ENCODE measurements at regions not wholly inside any gene's neighbourhood (a gene's known extent, or its start where the extent isn't known, plus 50 kb on each side); places are given as distances from the start of the nearest gene placed in this dataset.

DNA sequence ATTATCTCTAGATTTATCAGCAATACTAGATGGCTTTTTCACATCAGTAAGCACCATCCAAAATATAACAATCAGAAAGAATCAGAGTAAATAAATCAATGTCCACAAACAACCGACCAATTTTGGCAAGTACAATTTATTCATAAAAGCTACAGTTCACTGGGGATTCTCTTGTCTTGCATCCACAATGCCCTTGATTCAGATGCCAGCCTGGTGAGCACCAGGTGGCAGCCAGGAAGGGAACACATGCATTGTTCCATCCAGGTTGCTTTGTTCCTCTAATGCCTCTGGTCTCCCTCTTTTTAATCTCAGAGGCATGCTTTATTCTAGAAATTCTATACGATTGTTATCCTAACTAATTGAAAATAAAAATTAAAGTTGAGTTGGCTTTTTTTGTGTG is 242.1 kb upstream of the KIRREL3 start:
- H3K4me1 Mint-ChIP-seq (ENCODE audit: low read depth), result no peaks in the 10 kb centered on the region
- CTCF ChIA-PET, result no interaction called here
- intact Hi-C loops (cut with micrococcal nuclease), result no loop called here
- H3K27me3 Mint-ChIP-seq (ENCODE audit: low read depth), result no peaks in the 10 kb centered on the region
- no peaks in the 10 kb centered on the region for H3K36me3 Mint-ChIP-seq (ENCODE audit: low read depth)
- no peak for DNase-seq
- H3K4me3 Mint-ChIP-seq, result no peak overlapping the region
- H3K9me3 Mint-ChIP-seq, result no peaks in the 10 kb centered on the region
- no peak overlapping the region for H3K27ac Mint-ChIP-seq

DNA sequence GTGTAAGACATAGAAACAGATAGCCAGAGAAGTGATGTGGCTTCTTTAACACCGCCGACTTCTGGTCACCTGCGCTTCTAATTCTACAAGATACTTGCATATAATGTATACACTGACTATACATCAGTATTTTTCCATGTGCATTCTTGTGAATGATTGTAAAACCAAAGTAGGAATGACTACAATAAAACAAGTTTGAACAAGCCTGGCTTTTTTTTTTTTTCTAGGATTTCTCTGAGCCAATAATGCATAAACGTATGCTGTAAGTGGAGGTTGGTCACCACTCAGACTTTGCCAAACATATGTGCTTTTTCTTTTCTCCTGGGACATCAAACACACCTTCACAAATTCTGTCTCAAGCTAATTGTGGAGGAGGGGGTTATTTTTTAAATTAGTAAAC is 237.8 kb upstream of the KIRREL3 start:
- CTCF ChIA-PET, result no interaction called here
- no peaks in the 10 kb centered on the region for H3K4me1 Mint-ChIP-seq (ENCODE audit: low read depth)
- no peak for DNase-seq
- no peaks in the 10 kb centered on the region for H3K27me3 Mint-ChIP-seq (ENCODE audit: low read depth)
- no peaks in the 10 kb centered on the region for H3K9me3 Mint-ChIP-seq
- intact Hi-C loops (cut with micrococcal nuclease), result no loop called here
- no peak overlapping the region for H3K4me3 Mint-ChIP-seq
- no peaks in the 10 kb centered on the region for H3K36me3 Mint-ChIP-seq (ENCODE audit: low read depth)
- H3K27ac Mint-ChIP-seq, result no peak overlapping the region

DNA sequence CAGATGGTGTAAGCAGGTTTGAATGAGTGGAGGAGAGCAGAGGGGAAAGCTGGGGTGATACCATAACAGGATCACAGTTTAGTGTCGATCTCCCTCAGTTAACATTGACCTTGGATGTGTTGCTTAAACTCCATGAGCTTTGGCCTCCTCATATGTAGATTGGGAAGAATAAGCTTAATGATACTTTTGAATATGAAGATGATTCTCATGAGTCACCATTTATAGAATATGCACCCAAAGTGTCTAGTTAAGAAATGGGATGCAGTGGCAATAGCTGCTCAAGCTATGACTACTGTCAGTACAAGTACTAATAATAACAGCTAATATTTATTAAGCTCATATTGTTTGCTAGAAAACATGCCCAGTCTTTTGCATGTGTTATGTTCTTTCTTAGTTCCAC is 236.2 kb upstream of the KIRREL3 start:
- Mint-ChIP-seq H3K4me1 (ENCODE audit: low read depth) (no peaks in the 10 kb centered on the region), H3K27me3 (ENCODE audit: low read depth) (no peaks in the 10 kb centered on the region), H3K9me3 (no peaks in the 10 kb centered on the region), H3K27ac (no peak overlapping the region), H3K4me3 (no peak overlapping the region), H3K36me3 (ENCODE audit: low read depth) (no peaks in the 10 kb centered on the region)
- CTCF ChIA-PET, result no interaction called here
- DNase-seq, result no peak
- intact Hi-C loops (cut with micrococcal nuclease), result no loop called here

DNA sequence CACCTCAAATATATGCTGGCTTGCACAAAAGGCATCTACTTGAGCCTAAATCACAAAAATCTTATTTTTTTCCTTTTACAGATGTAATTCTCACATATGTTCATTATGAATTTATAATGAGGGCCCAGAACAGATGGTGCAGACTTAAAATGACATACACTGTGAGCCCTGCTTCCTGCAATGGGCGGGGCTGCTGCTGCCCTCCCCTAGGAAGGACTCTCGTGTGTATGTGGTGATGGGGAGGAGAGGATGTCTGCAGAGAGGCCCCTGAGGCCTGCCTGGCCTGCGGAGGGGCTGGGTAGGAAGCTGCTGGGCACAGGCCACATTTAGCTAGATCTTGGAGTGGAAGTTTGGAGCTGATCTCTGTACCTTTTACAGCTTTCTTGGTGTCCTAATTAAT is 233.4 kb upstream of the KIRREL3 start:
- no peaks in the 10 kb centered on the region for H3K27me3 Mint-ChIP-seq (ENCODE audit: low read depth)

DNA sequence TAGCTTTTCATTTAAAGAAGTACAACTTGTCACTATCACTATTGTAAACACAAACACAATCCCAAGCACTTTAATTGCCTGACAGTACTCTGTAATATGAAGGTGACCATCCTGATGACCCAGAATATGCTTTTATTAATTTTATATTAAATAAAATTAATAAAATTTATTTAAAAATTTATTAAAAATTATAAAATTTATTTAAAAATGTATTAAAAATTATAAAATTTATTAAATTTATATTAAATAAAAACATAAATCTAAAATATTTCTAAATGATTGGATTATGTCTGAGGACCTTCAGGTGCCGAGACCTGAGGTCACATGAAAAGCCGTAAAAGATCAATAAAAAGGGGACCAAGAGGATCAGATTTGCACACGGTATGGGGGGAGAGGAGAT is 229.8 kb upstream of the KIRREL3 start:
- Mint-ChIP-seq H3K4me3 (no peak overlapping the region), H3K36me3 (ENCODE audit: low read depth) (no peaks in the 10 kb centered on the region), H3K27ac (no peak overlapping the region)

More for the DNA sequence above, 233.4 kb upstream of the KIRREL3 start:
- Mint-ChIP-seq H3K4me1 (ENCODE audit: low read depth) (no peaks in the 10 kb centered on the region), H3K27ac (no peak overlapping the region), H3K9me3 (no peaks in the 10 kb centered on the region), H3K36me3 (ENCODE audit: low read depth) (no peaks in the 10 kb centered on the region), H3K4me3 (no peak overlapping the region)
- CTCF ChIA-PET, result no interaction called here
- no peak for DNase-seq
- intact Hi-C loops (cut with micrococcal nuclease), result no loop called here

DNA sequence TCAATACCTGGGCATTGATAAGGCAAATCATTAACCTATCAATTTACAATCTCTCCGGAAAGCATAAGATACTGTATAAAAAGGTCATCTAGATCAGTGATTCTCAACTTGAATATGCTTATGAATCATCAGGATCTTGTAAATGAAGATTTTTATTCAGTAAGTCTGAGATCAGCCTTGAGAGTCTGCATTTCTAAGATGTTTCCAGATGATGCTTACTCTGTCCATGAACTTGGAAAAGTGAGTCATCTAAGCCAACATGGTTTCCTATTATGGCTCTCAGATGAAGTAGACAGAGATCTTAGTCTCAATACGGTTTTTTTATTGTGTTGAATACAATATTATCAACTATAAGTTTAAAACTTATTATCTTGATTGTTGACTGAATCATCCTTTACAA is 226.4 kb upstream of the KIRREL3 start:
- H3K9me3 Mint-ChIP-seq, result no peaks in the 10 kb centered on the region
- H3K4me3 Mint-ChIP-seq, result no peak overlapping the region
- no peak for DNase-seq
- no peaks in the 10 kb centered on the region for H3K36me3 Mint-ChIP-seq (ENCODE audit: low read depth)
- no peaks in the 10 kb centered on the region for H3K27me3 Mint-ChIP-seq (ENCODE audit: low read depth)
- intact Hi-C loops (cut with micrococcal nuclease), result no loop called here
- no peaks in the 10 kb centered on the region for H3K4me1 Mint-ChIP-seq (ENCODE audit: low read depth)
- CTCF ChIA-PET, result interaction anchor here (0.6 kb wide), 1 partner anchor 520 kb away, joined by 3 read pairs; no protein-coding TSS in a partner anchor
- no peak overlapping the region for H3K27ac Mint-ChIP-seq

More for the DNA sequence above, 229.8 kb upstream of the KIRREL3 start:
- H3K27me3 Mint-ChIP-seq (ENCODE audit: low read depth), result no peaks in the 10 kb centered on the region
- no peaks in the 10 kb centered on the region for H3K9me3 Mint-ChIP-seq
- CTCF ChIA-PET, result no interaction called here
- intact Hi-C loops (cut with micrococcal nuclease), result no loop called here
- no peak for DNase-seq
- H3K4me1 Mint-ChIP-seq (ENCODE audit: low read depth), result no peaks in the 10 kb centered on the region

DNA sequence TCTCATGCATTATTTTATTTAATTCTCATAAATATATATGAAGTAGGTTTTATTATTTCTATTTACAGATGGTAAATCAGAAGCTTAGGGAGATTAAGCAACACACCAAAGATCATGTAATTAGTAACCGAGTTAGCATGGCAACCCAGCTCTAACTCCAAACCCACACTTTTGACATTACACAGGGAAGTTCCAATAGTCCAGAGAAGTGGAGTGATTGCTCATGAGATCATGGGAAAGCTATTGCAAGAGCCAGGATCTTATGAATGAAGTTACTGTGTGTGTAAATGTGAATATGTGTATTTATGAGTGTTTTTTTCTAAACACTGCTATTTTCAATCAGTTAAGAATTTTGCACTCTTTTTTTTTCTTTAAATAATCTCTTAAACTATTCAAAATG is 225.8 kb upstream of the KIRREL3 start:
- no peaks in the 10 kb centered on the region for H3K9me3 Mint-ChIP-seq
- no peaks in the 10 kb centered on the region for H3K4me1 Mint-ChIP-seq (ENCODE audit: low read depth)
- intact Hi-C loops (cut with micrococcal nuclease), result no loop called here
- no peak overlapping the region for H3K27ac Mint-ChIP-seq
- no peak for DNase-seq
- no peaks in the 10 kb centered on the region for H3K36me3 Mint-ChIP-seq (ENCODE audit: low read depth)
- no peaks in the 10 kb centered on the region for H3K27me3 Mint-ChIP-seq (ENCODE audit: low read depth)
- CTCF ChIA-PET, result interaction anchor here (0.6 kb wide), 1 partner anchor 520 kb away, joined by 3 read pairs; no protein-coding TSS in a partner anchor
- H3K4me3 Mint-ChIP-seq, result no peak overlapping the region

DNA sequence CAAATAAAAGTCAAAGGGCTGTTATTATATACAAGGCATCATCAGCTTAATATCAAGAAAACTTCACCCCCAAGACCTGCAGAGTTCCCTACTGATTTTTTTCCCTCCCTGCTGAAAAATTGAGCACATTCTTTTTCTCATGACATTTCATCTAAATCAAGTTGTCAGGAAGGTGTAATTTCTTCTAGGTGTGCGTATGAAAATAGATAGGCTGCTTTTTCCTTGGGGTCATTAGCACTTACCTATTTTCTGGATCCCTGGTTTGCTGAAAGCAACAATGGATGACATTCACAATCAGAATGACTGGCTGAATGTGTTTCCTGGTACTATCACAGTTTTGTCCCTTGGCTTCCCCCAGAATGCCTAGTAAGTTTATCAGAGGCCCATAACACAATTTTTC is 225.0 kb upstream of the KIRREL3 start:
- DNase-seq, result no peak
- Mint-ChIP-seq H3K9me3 (no peaks in the 10 kb centered on the region), H3K27ac (no peak overlapping the region), H3K27me3 (ENCODE audit: low read depth) (no peaks in the 10 kb centered on the region), H3K4me1 (ENCODE audit: low read depth) (no peaks in the 10 kb centered on the region), H3K4me3 (no peak overlapping the region), H3K36me3 (ENCODE audit: low read depth) (no peaks in the 10 kb centered on the region)
- intact Hi-C loops (cut with micrococcal nuclease), result no loop called here
- CTCF ChIA-PET, result interaction anchor here (0.6 kb wide), 1 partner anchor 18 kb away, joined by 3 read pairs; no protein-coding TSS in a partner anchor

DNA sequence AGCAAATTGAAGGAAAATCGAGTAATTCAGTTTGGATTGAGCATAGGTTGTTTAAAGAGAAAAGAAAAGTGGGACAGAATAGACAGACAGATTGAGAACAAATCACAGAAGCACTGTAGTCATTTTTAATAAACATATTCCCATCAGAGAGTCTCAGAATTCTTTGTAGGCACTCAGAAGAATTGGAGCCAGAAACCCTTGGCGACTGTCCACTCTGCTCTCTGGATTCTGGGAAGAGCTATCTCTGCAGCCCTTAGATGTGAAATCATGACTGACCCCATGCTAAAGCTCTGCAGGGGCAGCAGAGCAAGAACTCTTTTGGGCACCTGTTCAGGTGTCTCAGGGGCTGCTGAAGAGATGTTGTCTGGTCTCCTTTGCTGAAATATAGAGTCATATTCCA is 223.7 kb upstream of the KIRREL3 start:
- no peak for DNase-seq
- Mint-ChIP-seq H3K4me3 (no peak overlapping the region), H3K27ac (no peak overlapping the region), H3K27me3 (ENCODE audit: low read depth) (no peaks in the 10 kb centered on the region), H3K36me3 (ENCODE audit: low read depth) (no peaks in the 10 kb centered on the region), H3K9me3 (no peaks in the 10 kb centered on the region), H3K4me1 (ENCODE audit: low read depth) (no peaks in the 10 kb centered on the region)
- intact Hi-C loops (cut with micrococcal nuclease), result no loop called here
- CTCF ChIA-PET, result no interaction called here

DNA sequence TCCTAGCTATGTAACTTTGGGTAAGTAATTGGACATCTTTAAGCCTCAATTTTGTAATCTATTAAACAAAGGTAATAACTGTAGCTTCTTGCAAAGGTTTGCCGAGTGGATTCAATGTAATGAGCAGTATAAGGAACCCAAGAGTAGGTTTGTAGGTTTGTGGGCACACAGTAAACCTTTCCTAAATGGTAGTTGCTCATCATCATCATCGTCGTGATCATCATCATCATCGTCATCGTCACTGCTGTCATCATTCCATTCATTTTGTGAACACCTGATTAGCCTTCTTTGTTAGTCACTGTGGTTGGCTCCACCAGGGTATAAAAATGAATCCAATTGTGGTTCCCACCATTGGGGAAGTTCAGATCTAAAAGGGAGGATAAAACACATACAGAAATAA is 223.1 kb upstream of the KIRREL3 start:
- Mint-ChIP-seq H3K27ac (no peak overlapping the region), H3K27me3 (ENCODE audit: low read depth) (no peaks in the 10 kb centered on the region), H3K9me3 (no peaks in the 10 kb centered on the region), H3K4me1 (ENCODE audit: low read depth) (no peaks in the 10 kb centered on the region), H3K4me3 (no peak overlapping the region), H3K36me3 (ENCODE audit: low read depth) (no peaks in the 10 kb centered on the region)
- CTCF ChIA-PET, result no interaction called here
- DNase-seq, result no peak
- intact Hi-C loops (cut with micrococcal nuclease), result no loop called here

DNA sequence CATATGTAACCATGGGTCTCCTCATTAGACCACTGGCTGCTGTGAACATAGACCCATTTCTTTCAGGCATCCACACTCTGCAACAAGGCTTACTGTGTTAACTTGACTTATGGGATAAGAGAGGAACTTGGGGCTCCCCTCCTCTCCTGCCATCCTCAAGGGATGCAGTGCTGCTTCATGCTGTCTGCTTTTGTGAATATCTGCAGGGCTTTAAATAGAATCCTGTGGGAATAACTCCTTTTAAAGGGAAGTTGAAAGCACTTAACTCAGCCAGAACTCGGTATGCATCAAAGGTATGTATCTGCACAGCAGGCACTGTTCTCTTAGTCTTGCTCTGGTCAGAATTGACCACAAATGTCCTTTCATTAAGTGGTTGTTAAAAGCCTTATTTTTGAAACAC is 222.5 kb upstream of the KIRREL3 start:
- Mint-ChIP-seq H3K36me3 (ENCODE audit: low read depth) (no peaks in the 10 kb centered on the region), H3K4me1 (ENCODE audit: low read depth) (no peaks in the 10 kb centered on the region), H3K4me3 (no peak overlapping the region), H3K27ac (no peak overlapping the region), H3K9me3 (no peaks in the 10 kb centered on the region), H3K27me3 (ENCODE audit: low read depth) (no peaks in the 10 kb centered on the region)
- no peak for DNase-seq
- intact Hi-C loops (cut with micrococcal nuclease), result no loop called here
- CTCF ChIA-PET, result interaction anchor here (0.6 kb wide), 1 partner anchor 13 kb away, joined by 3 read pairs; no protein-coding TSS in a partner anchor

DNA sequence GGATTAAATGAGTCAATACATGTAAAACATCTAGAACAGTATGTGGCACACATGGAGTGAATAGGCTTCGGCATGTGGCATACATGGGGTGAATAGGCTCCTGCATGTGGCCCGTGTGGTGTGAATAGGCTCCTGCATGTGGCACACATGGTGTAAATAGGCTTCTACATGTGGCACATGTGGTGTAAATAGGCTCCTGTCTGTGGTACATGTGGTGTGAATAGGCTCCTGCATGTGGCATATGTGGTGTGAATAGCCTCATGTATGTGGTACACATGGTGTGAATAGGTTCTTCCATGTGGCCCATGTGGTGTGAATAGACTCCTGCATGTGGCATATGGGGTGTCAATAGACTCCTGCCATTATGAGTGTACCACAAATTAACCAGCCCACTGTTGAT is 219.1 kb upstream of the KIRREL3 start:
- intact Hi-C loops (cut with micrococcal nuclease), result no loop called here
- no peaks in the 10 kb centered on the region for H3K4me1 Mint-ChIP-seq (ENCODE audit: low read depth)
- no peak overlapping the region for H3K27ac Mint-ChIP-seq
- no peaks in the 10 kb centered on the region for H3K36me3 Mint-ChIP-seq (ENCODE audit: low read depth)
- CTCF ChIA-PET, result no interaction called here
- no peaks in the 10 kb centered on the region for H3K27me3 Mint-ChIP-seq (ENCODE audit: low read depth)
- no peak overlapping the region for H3K4me3 Mint-ChIP-seq
- no peaks in the 10 kb centered on the region for H3K9me3 Mint-ChIP-seq
- no peak for DNase-seq

DNA sequence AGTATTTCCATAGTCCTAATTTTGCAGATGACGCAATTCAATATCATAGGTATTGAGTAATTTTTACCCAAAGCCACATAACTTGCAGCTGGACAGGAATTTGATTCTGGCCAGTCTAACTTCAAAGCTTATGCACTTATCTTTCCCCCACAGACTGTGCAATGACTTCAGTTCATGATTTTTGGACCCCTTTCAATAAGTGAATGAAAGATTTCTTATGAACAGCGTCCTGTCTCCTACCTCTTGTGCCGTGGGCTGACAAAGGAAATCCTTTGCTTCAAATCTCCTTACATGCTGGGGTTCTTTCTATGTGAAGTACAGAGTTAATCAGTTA is 217.7 kb upstream of the KIRREL3 start:
- CTCF ChIA-PET, result no interaction called here
- H3K4me1 Mint-ChIP-seq (ENCODE audit: low read depth), result no peaks in the 10 kb centered on the region
- no peak overlapping the region for H3K27ac Mint-ChIP-seq
- H3K4me3 Mint-ChIP-seq, result no peak overlapping the region
- DNase-seq, result no peak
- H3K36me3 Mint-ChIP-seq (ENCODE audit: low read depth), result no peaks in the 10 kb centered on the region
- intact Hi-C loops (cut with micrococcal nuclease), result no loop called here
- no peaks in the 10 kb centered on the region for H3K9me3 Mint-ChIP-seq
- H3K27me3 Mint-ChIP-seq (ENCODE audit: low read depth), result no peaks in the 10 kb centered on the region

All from activated naive CD4-positive, alpha-beta T cell treated with anti-CD3 and anti-CD28 coated beads for 36 hours (primary cell).